Activated B cell treated with CpG ODN at 0.5 μM for 24 hours (primary cell): ENCODE measurements at regions not wholly inside any gene's neighbourhood (a gene's known extent, or its start where the extent isn't known, plus 50 kb on each side); places are given as distances from the start of the nearest gene placed in this dataset.
A peak's percentile ranks its signal among the peaks of the same experiment; 100 is the strongest.

ENCODE experiments used
- ATAC-seq: fragments of 200-7000 bp; cut with Tn5 transposase; one replicate; pipeline ENCODE4 v1.10.0; 2021; ENCODE audit warnings: low read depth, mild to moderate bottlenecking, moderate library complexity
- CTCF ChIA-PET: fragments of 350-600 bp; sonication (Branson Sonifier 250); formaldehyde crosslinking; loops from one replicate; lab custom pipeline; 2021; ENCODE audit warnings: antibody characterized with exemption; lab: Charles Lee
- POLR2A ChIA-PET: fragments of 350-600 bp; sonication (Branson Sonifier 250); formaldehyde crosslinking; loops from one replicate; lab custom pipeline; 2021; ENCODE audit warnings: antibody characterized with exemption; lab: Charles Lee
- DNase-seq: peaks from one replicate; pipeline ENCODE4 v3.0.0; 2022
- H3K27ac Mint-ChIP-seq: one replicate; pipeline ENCODE4 v1.8.0; 2020; ENCODE audit warnings: mixed read lengths
- H3K27me3 Mint-ChIP-seq: one replicate; pipeline ENCODE4 v1.8.0; 2021; ENCODE audit warnings: mixed read lengths
- H3K36me3 Mint-ChIP-seq: one replicate; pipeline ENCODE4 v1.8.0; 2021; ENCODE audit warnings: low read depth, mixed read lengths
- H3K4me1 Mint-ChIP-seq: one replicate; pipeline ENCODE4 v1.8.0; 2021; ENCODE audit warnings: mixed read lengths
- H3K4me3 Mint-ChIP-seq: one replicate; pipeline ENCODE4 v1.8.0; 2020; ENCODE audit warnings: mild to moderate bottlenecking, mixed read lengths
- H3K9me3 Mint-ChIP-seq: one replicate; pipeline ENCODE4 v1.8.0; 2020; ENCODE audit warnings: mixed read lengths
- CTCF ChIP-seq: fragments of 200-600 bp; IDR thresholded peaks from one replicate; pipeline ENCODE4 v1.8.0; 2022; ENCODE audit warnings: antibody characterized with exemption, mild to moderate bottlenecking
- intact Hi-C: fragments of 100-400 bp; cut with micrococcal nuclease; formaldehyde crosslinking; loops from one replicate; pipeline ENCODE4 v1.15.1; 2024

GRCh38 chr22:46035742-46036557 lies 59.0 kb upstream of the WNT7B start:
- ChIA-PET POLR2A (interaction anchor here (0.6 to 2.9 kb wide), 26 partner anchors 8 to 767 kb away, joined by 3 to 58 read pairs (median 5); partner anchors contain the start of genes CDPF1, GTSE1, TBC1D22A and TRMU), CTCF (interaction anchor here (0.5 to 3.7 kb wide), 6 partner anchors 23 to 41 kb away, joined by 3 to 19 read pairs (median 4); no protein-coding TSS in a partner anchor)
- Mint-ChIP-seq H3K27me3 (no peaks in the 10 kb centered on the region), H3K4me3 (peak overlapping the region; percentile 88), H3K9me3 (no peaks in the 10 kb centered on the region), H3K4me1 (peaks cover 18% of the 10 kb centered on the region), H3K27ac (peak overlapping the region; percentile 92), H3K36me3 (no peaks in the 10 kb centered on the region)
- ATAC-seq: peak; percentile 94
- peak; percentile 99 for DNase-seq
- TF ChIP-seq CTCF: no peak
- intact Hi-C loops: loop anchor here (1.0 to 10.0 kb wide), 10 partner anchors 8 to 729 kb away; partner anchors contain the start of genes GTSE1, TBC1D22A and TRMU

GRCh38 chr22:46036558-46037408 lies 59.8 kb upstream of the WNT7B start:
- intact Hi-C loops: loop anchor here (1.0 to 10.0 kb wide), 8 partner anchors 8 to 728 kb away; partner anchors contain the start of genes TBC1D22A and TRMU
- DNase-seq (no peak), ATAC-seq (no peak)
- Mint-ChIP-seq H3K9me3 (no peaks in the 10 kb centered on the region), H3K4me3 (peak overlapping the region; percentile 88), H3K27me3 (no peaks in the 10 kb centered on the region), H3K4me1 (peaks cover 18% of the 10 kb centered on the region), H3K27ac (peak overlapping the region; percentile 77), H3K36me3 (no peaks in the 10 kb centered on the region)
- POLR2A ChIA-PET: interaction anchor here (0.8 to 2.9 kb wide), 11 partner anchors 9 to 726 kb away, joined by 3 to 58 read pairs (median 6); partner anchors contain the start of genes TBC1D22A and TRMU
- no peak for TF ChIP-seq CTCF
- CTCF ChIA-PET: interaction anchor here (1.3 to 3.7 kb wide), 4 partner anchors 24 to 34 kb away, joined by 4 to 19 read pairs (median 12); no protein-coding TSS in a partner anchor

DNA sequence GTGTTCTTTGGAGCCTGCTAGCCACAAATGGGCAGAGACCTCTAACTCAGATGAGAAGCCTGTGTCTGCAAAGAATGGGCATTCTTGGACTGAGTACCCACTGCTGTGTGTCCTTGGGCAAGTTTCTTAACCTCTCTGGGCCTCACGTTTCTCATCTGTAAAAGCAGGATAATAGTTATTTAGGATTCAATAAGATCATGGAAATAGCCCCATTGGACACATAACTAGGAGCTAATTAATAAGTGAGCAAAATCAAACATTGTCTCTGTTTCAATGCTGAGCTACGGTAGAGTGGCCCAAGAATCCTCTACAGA lies 61.2 kb upstream of the WNT7B start:
- ChIA-PET POLR2A (interaction anchor here (0.8 kb wide), 1 partner anchor 15 kb away, joined by 3 read pairs; no protein-coding TSS in a partner anchor), CTCF (interaction anchor here (3.7 kb wide), 1 partner anchor 25 kb away, joined by 19 read pairs; no protein-coding TSS in a partner anchor)
- Mint-ChIP-seq H3K27ac (no peak overlapping the region), H3K4me1 (peaks cover 18% of the 10 kb centered on the region), H3K27me3 (no peaks in the 10 kb centered on the region), H3K9me3 (no peaks in the 10 kb centered on the region), H3K4me3 (no peak overlapping the region), H3K36me3 (no peaks in the 10 kb centered on the region)
- DNase-seq: no peak
- intact Hi-C loops: loop anchor here (5.0 to 10.0 kb wide), 3 partner anchors 41 to 727 kb away; partner anchors contain the start of genes TBC1D22A and TRMU
- ATAC-seq: no peak
- TF ChIP-seq CTCF: no peak

DNA sequence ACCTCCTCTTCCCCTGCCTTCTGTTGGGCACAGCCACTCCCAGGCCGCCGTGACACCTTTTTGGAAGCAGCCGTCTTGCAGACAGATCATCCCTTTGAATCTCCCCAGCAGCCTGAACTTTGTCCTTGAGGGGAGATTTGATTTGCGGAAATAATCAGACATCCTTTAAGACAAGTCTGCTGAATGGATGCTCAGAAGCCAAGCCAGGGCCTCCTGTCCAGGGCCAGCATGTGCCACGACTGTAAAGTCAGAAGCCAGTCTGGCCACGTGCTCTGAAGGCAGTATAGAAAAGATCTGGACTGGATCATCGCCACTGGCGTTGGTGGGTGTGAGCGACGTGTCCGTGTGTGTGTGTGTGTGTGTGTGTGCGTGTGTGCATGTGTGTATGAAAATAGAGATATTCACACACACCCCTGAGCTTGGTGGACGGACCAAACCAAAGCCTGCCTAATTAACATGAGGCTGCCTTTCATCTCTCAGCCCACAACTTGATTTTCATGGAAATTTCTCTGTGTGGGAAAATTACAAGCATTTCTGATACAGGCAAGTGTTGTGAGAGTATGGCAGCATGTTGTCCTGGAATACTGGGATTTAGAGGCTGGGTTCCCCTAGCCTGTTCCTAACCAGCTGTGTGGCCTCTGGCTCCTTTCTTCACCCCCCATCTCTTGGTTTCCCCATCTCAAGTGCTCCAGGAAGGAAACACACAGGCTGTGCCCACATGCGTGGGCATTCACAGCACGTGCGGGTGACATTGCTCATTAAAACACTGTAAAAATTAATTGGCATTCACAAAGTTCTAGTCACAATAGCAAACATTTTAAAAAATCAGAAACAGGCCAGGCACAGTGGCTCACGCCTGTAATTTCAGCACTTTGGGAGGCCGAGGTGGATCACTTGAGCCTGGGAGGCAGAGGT lies 61.8 kb upstream of the WNT7B start:
- Mint-ChIP-seq H3K27ac (no peak overlapping the region), H3K9me3 (no peaks in the 10 kb centered on the region), H3K27me3 (no peaks in the 10 kb centered on the region), H3K36me3 (no peaks in the 10 kb centered on the region), H3K4me1 (peaks cover 19% of the 10 kb centered on the region), H3K4me3 (no peak overlapping the region)
- DNase-seq: no peak
- POLR2A ChIA-PET: interaction anchor here (0.8 kb wide), 1 partner anchor 14 kb away, joined by 3 read pairs; no protein-coding TSS in a partner anchor
- CTCF ChIA-PET: interaction anchor here (3.7 kb wide), 1 partner anchor 26 kb away, joined by 19 read pairs; no protein-coding TSS in a partner anchor
- TF ChIP-seq CTCF: no peak
- ATAC-seq: no peak
- intact Hi-C loops: loop anchor here (5.0 to 10.0 kb wide), 3 partner anchors 41 to 726 kb away; partner anchors contain the start of genes TBC1D22A and TRMU
